ENCODE measurements at regions not wholly inside any gene's neighbourhood (a gene's known extent, or its start where the extent isn't known, plus 50 kb on each side); places are given as distances from the start of the nearest gene placed in this dataset.

- no peaks in the 10 kb centered on the region for H3K36me3 ChIP-seq (ENCODE audit: control insufficient read depth, insufficient read depth, low read length)
- no peak overlapping the region for H3K4me3 ChIP-seq (ENCODE audit: low read depth, low read length)
- no peaks in the 10 kb centered on the region for H3K27me3 ChIP-seq (ENCODE audit: control insufficient read depth, insufficient read depth, low read length)
- no peaks in the 10 kb centered on the region for H3K4me1 ChIP-seq (ENCODE audit: control insufficient read depth, insufficient read depth, low read length)
- peaks cover 17% of the 10 kb centered on the region for H3K9me3 ChIP-seq (ENCODE audit: control insufficient read depth, insufficient read depth, low read depth, low read length)
- H3K9ac ChIP-seq (ENCODE audit: low read length): no peak overlapping the region
- H3K27ac ChIP-seq (ENCODE audit: low read depth, low read length): no peak overlapping the region
Measured at GRCh38 chr5:2196989-2197619, 314.4 kb upstream of the IRX4 start.

DNA sequence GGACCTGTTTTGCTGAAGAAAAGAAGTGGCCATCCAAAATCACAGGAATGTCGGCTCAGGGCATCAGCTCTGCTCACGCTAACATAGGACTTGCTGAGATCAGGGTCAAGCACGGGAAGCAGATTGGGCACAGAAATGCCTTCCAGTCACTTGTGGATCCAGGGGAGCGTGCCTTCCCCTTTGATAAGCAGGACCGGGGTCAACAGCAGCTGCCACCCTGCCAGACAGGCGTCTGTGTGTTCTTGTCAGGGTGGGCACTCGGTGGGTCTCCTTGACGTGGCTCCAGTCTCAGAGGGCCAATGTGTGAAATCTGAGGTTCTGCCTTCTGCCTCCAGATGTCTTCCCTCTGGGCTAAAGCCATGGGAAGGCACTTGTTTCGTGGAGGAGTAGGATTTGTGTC lies 313.7 kb upstream of the IRX4 start:
- Histone ChIP-seq H3K9ac (ENCODE audit: low read length) (no peak overlapping the region), H3K4me1 (ENCODE audit: control insufficient read depth, insufficient read depth, low read length) (no peaks in the 10 kb centered on the region), H3K4me3 (ENCODE audit: low read depth, low read length) (no peak overlapping the region), H3K9me3 (ENCODE audit: control insufficient read depth, insufficient read depth, low read depth, low read length) (peaks cover 17% of the 10 kb centered on the region), H3K36me3 (ENCODE audit: control insufficient read depth, insufficient read depth, low read length) (no peaks in the 10 kb centered on the region), H3K27ac (ENCODE audit: low read depth, low read length) (no peak overlapping the region), H3K27me3 (ENCODE audit: control insufficient read depth, insufficient read depth, low read length) (no peaks in the 10 kb centered on the region)

GRCh38 chr5:2194949-2195348 lies 312.2 kb upstream of the IRX4 start:
- H3K36me3 ChIP-seq (ENCODE audit: control insufficient read depth, insufficient read depth, low read length): no peaks in the 10 kb centered on the region
- no peaks in the 10 kb centered on the region for H3K4me1 ChIP-seq (ENCODE audit: control insufficient read depth, insufficient read depth, low read length)
- no peaks in the 10 kb centered on the region for H3K27me3 ChIP-seq (ENCODE audit: control insufficient read depth, insufficient read depth, low read length)
- H3K9ac ChIP-seq (ENCODE audit: low read length): no peak overlapping the region
- H3K4me3 ChIP-seq (ENCODE audit: low read depth, low read length): no peak overlapping the region
- no peak overlapping the region for H3K27ac ChIP-seq (ENCODE audit: low read depth, low read length)
- H3K9me3 ChIP-seq (ENCODE audit: control insufficient read depth, insufficient read depth, low read depth, low read length): peaks cover 17% of the 10 kb centered on the region

DNA sequence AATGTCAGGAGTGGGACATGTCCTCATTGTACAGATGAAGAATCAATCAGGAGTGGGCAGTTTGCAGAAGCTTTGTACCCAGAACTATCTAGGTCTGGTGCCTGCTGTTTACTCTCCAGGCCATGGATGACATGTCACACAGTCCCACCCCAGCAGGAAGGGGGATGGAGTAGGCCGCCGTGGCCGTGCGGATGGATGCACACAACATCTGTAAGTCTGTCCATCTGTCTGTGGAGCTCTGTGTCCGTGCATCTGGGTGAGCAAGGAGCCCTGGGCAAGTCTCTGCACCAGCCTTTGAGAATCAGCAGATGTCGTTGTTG lies 311.5 kb upstream of the IRX4 start:
- Histone ChIP-seq H3K9me3 (ENCODE audit: control insufficient read depth, insufficient read depth, low read depth, low read length) (peaks cover 17% of the 10 kb centered on the region), H3K27me3 (ENCODE audit: control insufficient read depth, insufficient read depth, low read length) (no peaks in the 10 kb centered on the region), H3K4me3 (ENCODE audit: low read depth, low read length) (no peak overlapping the region), H3K9ac (ENCODE audit: low read length) (no peak overlapping the region), H3K4me1 (ENCODE audit: control insufficient read depth, insufficient read depth, low read length) (no peaks in the 10 kb centered on the region), H3K27ac (ENCODE audit: low read depth, low read length) (no peak overlapping the region), H3K36me3 (ENCODE audit: control insufficient read depth, insufficient read depth, low read length) (no peaks in the 10 kb centered on the region)

- peaks cover 17% of the 10 kb centered on the region for H3K9me3 ChIP-seq (ENCODE audit: control insufficient read depth, insufficient read depth, low read depth, low read length)
- H3K9ac ChIP-seq (ENCODE audit: low read length): no peak overlapping the region
- H3K27me3 ChIP-seq (ENCODE audit: control insufficient read depth, insufficient read depth, low read length): no peaks in the 10 kb centered on the region; the same call in 1 of the 2 replicates
- H3K36me3 ChIP-seq (ENCODE audit: control insufficient read depth, insufficient read depth, low read length): no peaks in the 10 kb centered on the region
- H3K27ac ChIP-seq (ENCODE audit: low read depth, low read length): no peak overlapping the region
- no peak overlapping the region for H3K4me3 ChIP-seq (ENCODE audit: low read depth, low read length)
- no peaks in the 10 kb centered on the region for H3K4me1 ChIP-seq (ENCODE audit: control insufficient read depth, insufficient read depth, low read length)
Measured at GRCh38 chr5:2193542-2194235, 311.0 kb upstream of the IRX4 start.

DNA sequence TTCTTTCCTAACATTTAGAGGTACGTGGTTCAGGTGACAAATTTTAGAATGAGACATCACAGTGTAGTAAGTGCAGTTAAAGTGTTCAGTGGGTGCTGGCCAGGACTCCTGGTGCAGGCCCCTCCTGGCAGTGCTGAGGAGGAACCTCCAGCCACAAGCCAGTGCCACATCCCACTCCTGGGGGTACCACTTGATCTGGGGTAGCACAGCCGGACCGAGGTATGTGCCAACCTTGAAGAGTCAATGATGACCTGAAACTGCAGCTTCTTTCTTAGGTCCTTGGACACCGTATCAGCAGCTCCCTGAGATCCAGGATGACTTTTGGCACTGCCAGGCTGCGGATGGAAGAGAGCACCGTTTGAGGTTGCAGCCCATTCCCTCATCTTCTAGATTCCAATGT lies 310.4 kb upstream of the IRX4 start:
- no peak overlapping the region for H3K4me3 ChIP-seq (ENCODE audit: low read depth, low read length)
- H3K36me3 ChIP-seq (ENCODE audit: control insufficient read depth, insufficient read depth, low read length): no peaks in the 10 kb centered on the region
- H3K9me3 ChIP-seq (ENCODE audit: control insufficient read depth, insufficient read depth, low read depth, low read length): peaks cover 17% of the 10 kb centered on the region
- no peaks in the 10 kb centered on the region; the same call in 1 of the 2 replicates for H3K27me3 ChIP-seq (ENCODE audit: control insufficient read depth, insufficient read depth, low read length)
- H3K27ac ChIP-seq (ENCODE audit: low read depth, low read length): no peak overlapping the region
- no peaks in the 10 kb centered on the region for H3K4me1 ChIP-seq (ENCODE audit: control insufficient read depth, insufficient read depth, low read length)
- H3K9ac ChIP-seq (ENCODE audit: low read length): no peak overlapping the region

GRCh38 chr5:2192496-2192895 lies 309.8 kb upstream of the IRX4 start:
- H3K27ac ChIP-seq (ENCODE audit: low read depth, low read length): no peak overlapping the region
- H3K4me3 ChIP-seq (ENCODE audit: low read depth, low read length): no peak overlapping the region
- no peak overlapping the region for H3K9ac ChIP-seq (ENCODE audit: low read length)
- H3K9me3 ChIP-seq (ENCODE audit: control insufficient read depth, insufficient read depth, low read depth, low read length): peaks cover 17% of the 10 kb centered on the region
- no peaks in the 10 kb centered on the region for H3K4me1 ChIP-seq (ENCODE audit: control insufficient read depth, insufficient read depth, low read length)
- H3K27me3 ChIP-seq (ENCODE audit: control insufficient read depth, insufficient read depth, low read length): no peaks in the 10 kb centered on the region; the same call in 1 of the 2 replicates
- no peaks in the 10 kb centered on the region for H3K36me3 ChIP-seq (ENCODE audit: control insufficient read depth, insufficient read depth, low read length)

GRCh38 chr5:2191972-2192371 lies 309.2 kb upstream of the IRX4 start:
- no peak overlapping the region for H3K9ac ChIP-seq (ENCODE audit: low read length)
- no peaks in the 10 kb centered on the region; the same call in 1 of the 2 replicates for H3K27me3 ChIP-seq (ENCODE audit: control insufficient read depth, insufficient read depth, low read length)
- H3K36me3 ChIP-seq (ENCODE audit: control insufficient read depth, insufficient read depth, low read length): no peaks in the 10 kb centered on the region
- H3K4me3 ChIP-seq (ENCODE audit: low read depth, low read length): no peak overlapping the region
- H3K9me3 ChIP-seq (ENCODE audit: control insufficient read depth, insufficient read depth, low read depth, low read length): peaks cover 17% of the 10 kb centered on the region
- H3K27ac ChIP-seq (ENCODE audit: low read depth, low read length): no peak overlapping the region
- no peaks in the 10 kb centered on the region for H3K4me1 ChIP-seq (ENCODE audit: control insufficient read depth, insufficient read depth, low read length)

GRCh38 chr5:2190549-2190948 lies 307.8 kb upstream of the IRX4 start:
- peaks cover 15% of the 10 kb centered on the region for H3K9me3 ChIP-seq (ENCODE audit: control insufficient read depth, insufficient read depth, low read depth, low read length)
- H3K27me3 ChIP-seq (ENCODE audit: control insufficient read depth, insufficient read depth, low read length): no peaks in the 10 kb centered on the region; the same call in 1 of the 2 replicates
- no peaks in the 10 kb centered on the region for H3K36me3 ChIP-seq (ENCODE audit: control insufficient read depth, insufficient read depth, low read length)
- H3K27ac ChIP-seq (ENCODE audit: low read depth, low read length): no peak overlapping the region
- H3K9ac ChIP-seq (ENCODE audit: low read length): no peak overlapping the region
- H3K4me1 ChIP-seq (ENCODE audit: control insufficient read depth, insufficient read depth, low read length): no peaks in the 10 kb centered on the region
- no peak overlapping the region for H3K4me3 ChIP-seq (ENCODE audit: low read depth, low read length)

DNA sequence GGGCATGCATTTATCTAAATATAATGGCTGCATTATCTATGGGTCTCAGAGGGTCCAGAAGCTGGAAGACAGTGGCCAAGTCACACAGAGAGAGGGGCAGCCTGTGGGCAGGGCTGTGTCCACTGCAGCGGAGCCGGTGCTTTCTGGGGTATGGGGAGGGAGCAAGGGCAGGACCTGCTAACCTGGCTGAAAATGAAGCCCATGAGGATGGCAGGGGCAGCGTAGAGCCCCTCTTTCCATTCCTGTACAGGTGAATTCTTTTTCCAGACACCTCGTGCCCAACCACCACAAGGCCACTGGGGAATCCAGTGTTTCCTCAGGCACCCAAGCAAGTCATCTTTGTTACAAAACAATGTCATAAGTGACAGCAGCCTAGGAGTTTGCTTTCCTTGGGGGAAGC lies 305.9 kb upstream of the IRX4 start:
- H3K9ac ChIP-seq (ENCODE audit: low read length): no peak overlapping the region
- no peaks in the 10 kb centered on the region; the same call in 1 of the 2 replicates for H3K27me3 ChIP-seq (ENCODE audit: control insufficient read depth, insufficient read depth, low read length)
- no peak overlapping the region for H3K4me3 ChIP-seq (ENCODE audit: low read depth, low read length)
- H3K9me3 ChIP-seq (ENCODE audit: control insufficient read depth, insufficient read depth, low read depth, low read length): no peaks in the 10 kb centered on the region
- no peak overlapping the region for H3K27ac ChIP-seq (ENCODE audit: low read depth, low read length)
- H3K36me3 ChIP-seq (ENCODE audit: control insufficient read depth, insufficient read depth, low read length): no peaks in the 10 kb centered on the region
- H3K4me1 ChIP-seq (ENCODE audit: control insufficient read depth, insufficient read depth, low read length): no peaks in the 10 kb centered on the region

GRCh38 chr5:2188137-2188536 lies 305.4 kb upstream of the IRX4 start:
- Histone ChIP-seq H3K4me3 (ENCODE audit: low read depth, low read length) (no peak overlapping the region), H3K4me1 (ENCODE audit: control insufficient read depth, insufficient read depth, low read length) (no peaks in the 10 kb centered on the region; the same call in 1 of the 2 replicates), H3K36me3 (ENCODE audit: control insufficient read depth, insufficient read depth, low read length) (no peaks in the 10 kb centered on the region), H3K9ac (ENCODE audit: low read length) (no peak overlapping the region), H3K27ac (ENCODE audit: low read depth, low read length) (no peak overlapping the region), H3K27me3 (ENCODE audit: control insufficient read depth, insufficient read depth, low read length) (no peaks in the 10 kb centered on the region; the same call in 1 of the 2 replicates), H3K9me3 (ENCODE audit: control insufficient read depth, insufficient read depth, low read depth, low read length) (no peaks in the 10 kb centered on the region)

Measured in HUES6 (cell line).